Glutamatergic neuron (in vitro differentiated cells): ENCODE measurements at regions not wholly inside any gene's neighbourhood (a gene's known extent, or its start where the extent isn't known, plus 50 kb on each side); places are given as distances from the start of the nearest gene placed in this dataset.
A peak's percentile ranks its signal among the peaks of the same experiment; 100 is the strongest.

Experiments
- DNase-seq: peaks from one replicate; pipeline ENCODE4 v3.0.0; 2022
- H3K27ac Mint-ChIP-seq: one replicate; pipeline ENCODE4 v1.8.0; 2020; ENCODE audit warnings: mild to moderate bottlenecking, mixed read lengths, inconsistent platforms; ENCODE audit not compliant: unreplicated experiment
- H3K27me3 Mint-ChIP-seq: one replicate; pipeline ENCODE4 v1.8.0; 2020; ENCODE audit warnings: mild to moderate bottlenecking, moderate library complexity, mixed read lengths, inconsistent platforms; ENCODE audit not compliant: unreplicated experiment
- H3K36me3 Mint-ChIP-seq: one replicate; pipeline ENCODE4 v1.8.0; 2020; ENCODE audit warnings: mild to moderate bottlenecking, mixed read lengths, inconsistent platforms; ENCODE audit not compliant: unreplicated experiment
- H3K4me1 Mint-ChIP-seq: one replicate; pipeline ENCODE4 v1.8.0; 2020; ENCODE audit warnings: mild to moderate bottlenecking, low read depth, mixed read lengths, inconsistent platforms; ENCODE audit not compliant: unreplicated experiment
- H3K4me3 Mint-ChIP-seq: one replicate; pipeline ENCODE4 v1.8.0; 2020; ENCODE audit warnings: mild to moderate bottlenecking, mixed read lengths, inconsistent platforms; ENCODE audit not compliant: unreplicated experiment
- H3K9me3 Mint-ChIP-seq: one replicate; pipeline ENCODE4 v1.8.0; 2020; ENCODE audit warnings: mild to moderate bottlenecking, moderate library complexity, mixed read lengths, inconsistent platforms; ENCODE audit not compliant: unreplicated experiment
- TF ChIP-seq, protein P1 (sequence below): fragments of 200-600 bp; sonication (generic); IDR thresholded peaks from one replicate; pipeline ENCODE4 v1.5.0; 2021; ENCODE audit not compliant: partially characterized antibody, unreplicated experiment

GRCh38 chr10:64320448-64320847 lies 799.2 kb downstream of the REEP3 start:
- TF ChIP-seq, protein P1, sequence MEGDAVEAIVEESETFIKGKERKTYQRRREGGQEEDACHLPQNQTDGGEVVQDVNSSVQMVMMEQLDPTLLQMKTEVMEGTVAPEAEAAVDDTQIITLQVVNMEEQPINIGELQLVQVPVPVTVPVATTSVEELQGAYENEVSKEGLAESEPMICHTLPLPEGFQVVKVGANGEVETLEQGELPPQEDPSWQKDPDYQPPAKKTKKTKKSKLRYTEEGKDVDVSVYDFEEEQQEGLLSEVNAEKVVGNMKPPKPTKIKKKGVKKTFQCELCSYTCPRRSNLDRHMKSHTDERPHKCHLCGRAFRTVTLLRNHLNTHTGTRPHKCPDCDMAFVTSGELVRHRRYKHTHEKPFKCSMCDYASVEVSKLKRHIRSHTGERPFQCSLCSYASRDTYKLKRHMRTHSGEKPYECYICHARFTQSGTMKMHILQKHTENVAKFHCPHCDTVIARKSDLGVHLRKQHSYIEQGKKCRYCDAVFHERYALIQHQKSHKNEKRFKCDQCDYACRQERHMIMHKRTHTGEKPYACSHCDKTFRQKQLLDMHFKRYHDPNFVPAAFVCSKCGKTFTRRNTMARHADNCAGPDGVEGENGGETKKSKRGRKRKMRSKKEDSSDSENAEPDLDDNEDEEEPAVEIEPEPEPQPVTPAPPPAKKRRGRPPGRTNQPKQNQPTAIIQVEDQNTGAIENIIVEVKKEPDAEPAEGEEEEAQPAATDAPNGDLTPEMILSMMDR: no peak
- H3K27me3 Mint-ChIP-seq: no peaks in the 10 kb centered on the region
- no peaks in the 10 kb centered on the region for H3K36me3 Mint-ChIP-seq
- peak overlapping the region; percentile 28 for H3K27ac Mint-ChIP-seq
- peaks cover 2% of the 10 kb centered on the region for H3K9me3 Mint-ChIP-seq
- H3K4me1 Mint-ChIP-seq: peaks cover 28% of the 10 kb centered on the region
- no peak overlapping the region for H3K4me3 Mint-ChIP-seq
- no peak for DNase-seq

- Mint-ChIP-seq H3K9me3 (peaks cover 4% of the 10 kb centered on the region), H3K4me1 (peaks cover 3% of the 10 kb centered on the region), H3K36me3 (no peaks in the 10 kb centered on the region), H3K4me3 (no peak overlapping the region), H3K27ac (no peak overlapping the region), H3K27me3 (no peaks in the 10 kb centered on the region)
- no peak for DNase-seq
- TF ChIP-seq, protein P1: no peak
Measured at GRCh38 chr10:64329510-64329909, 808.3 kb downstream of the REEP3 start.

DNA sequence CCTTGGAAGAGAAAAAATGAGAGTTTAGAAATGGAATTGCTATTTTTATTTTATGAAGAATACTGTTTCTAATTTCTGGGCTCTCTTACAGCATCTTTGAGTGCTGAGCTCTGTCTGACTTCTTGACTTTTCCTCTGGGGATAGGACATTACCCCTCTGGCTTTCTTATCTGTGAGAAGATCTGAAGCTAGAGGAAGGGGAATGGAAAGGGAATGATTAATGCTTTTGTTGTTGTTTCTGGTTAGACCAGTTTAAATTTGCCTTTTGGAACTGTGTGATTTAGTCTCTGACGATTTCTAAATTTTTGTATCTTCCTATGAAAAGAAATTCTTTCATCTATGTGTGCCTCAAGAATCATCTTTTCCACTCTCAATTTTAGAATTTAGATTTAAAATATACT lies 811.4 kb downstream of the REEP3 start:
- Mint-ChIP-seq H3K4me1 (peaks cover 3% of the 10 kb centered on the region), H3K27me3 (no peaks in the 10 kb centered on the region), H3K4me3 (no peak overlapping the region), H3K36me3 (no peaks in the 10 kb centered on the region), H3K9me3 (no peaks in the 10 kb centered on the region), H3K27ac (no peak overlapping the region)
- DNase-seq: no peak
- TF ChIP-seq, protein P1: no peak

DNA sequence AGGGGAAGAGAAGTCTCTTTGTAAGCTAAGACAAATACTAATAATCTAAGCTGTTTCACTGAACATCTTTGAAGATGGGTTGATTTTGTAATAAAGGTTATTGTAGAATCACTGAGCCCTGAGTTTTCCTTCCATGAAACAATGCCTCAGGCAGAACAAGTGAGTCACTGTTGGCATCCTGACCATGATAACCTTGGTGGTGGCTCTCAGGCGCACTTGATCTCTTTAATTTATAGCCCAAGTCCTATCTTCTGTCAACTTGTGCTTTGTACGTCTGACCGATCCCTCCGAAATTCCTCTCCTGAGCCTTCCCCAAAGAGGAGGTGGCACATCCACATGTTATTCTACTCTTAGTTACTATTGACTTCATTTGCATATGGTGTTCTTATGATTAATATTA lies 812.9 kb downstream of the REEP3 start:
- DNase-seq: no peak
- Mint-ChIP-seq H3K36me3 (no peaks in the 10 kb centered on the region), H3K27me3 (no peaks in the 10 kb centered on the region), H3K4me3 (no peak overlapping the region), H3K27ac (no peak overlapping the region), H3K4me1 (peaks cover 4% of the 10 kb centered on the region), H3K9me3 (no peaks in the 10 kb centered on the region)
- TF ChIP-seq, protein P1: no peak

DNA sequence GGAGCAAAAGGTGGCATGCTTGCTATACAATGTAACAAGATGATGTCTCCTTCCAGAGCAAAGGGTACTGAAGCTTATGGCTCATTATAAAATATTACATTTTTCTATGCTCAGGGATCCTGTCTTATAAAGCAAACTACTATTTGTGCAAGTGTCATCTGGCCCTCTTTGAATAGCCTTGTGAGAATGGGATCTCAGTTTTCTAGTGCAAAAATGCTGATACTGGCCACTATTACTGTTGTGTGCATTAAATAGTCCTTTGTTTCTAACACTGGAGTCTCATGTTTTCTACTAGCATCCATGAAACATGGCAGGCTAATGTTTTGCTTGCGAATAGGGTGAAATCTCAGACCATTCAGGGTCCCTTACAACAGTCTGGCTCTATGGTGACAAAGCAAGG lies 823.0 kb downstream of the REEP3 start:
- Mint-ChIP-seq H3K36me3 (no peaks in the 10 kb centered on the region), H3K27ac (no peak overlapping the region), H3K4me1 (peaks cover 2% of the 10 kb centered on the region), H3K4me3 (no peak overlapping the region), H3K9me3 (no peaks in the 10 kb centered on the region), H3K27me3 (peaks cover 2% of the 10 kb centered on the region)
- no peak for DNase-seq
- TF ChIP-seq, protein P1: no peak
